Neuron (in vitro differentiated cells): ENCODE measurements at regions not wholly inside any gene's neighbourhood (a gene's known extent, or its start where the extent isn't known, plus 50 kb on each side); places are given as distances from the start of the nearest gene placed in this dataset.
A peak's percentile ranks its signal among the peaks of the same experiment; 100 is the strongest.

Experiments used
- H2AFZ ChIP-seq: one replicate; pipeline ENCODE4 v1.6.1; 2013; ENCODE audit warnings: low read depth, mild to moderate bottlenecking, inconsistent platforms, low read length, moderate library complexity
- H3K27me3 ChIP-seq: one replicate; pipeline ENCODE4 v1.6.1; 2013; ENCODE audit warnings: low read length; ENCODE audit not compliant: insufficient read depth
- H3K36me3 ChIP-seq: one replicate; pipeline ENCODE4 v1.6.1; 2013; ENCODE audit warnings: low read length; ENCODE audit not compliant: insufficient read depth
- H3K4me1 ChIP-seq: one replicate; pipeline ENCODE4 v1.6.1; 2013; ENCODE audit warnings: low read length; ENCODE audit not compliant: insufficient read depth
- H3K4me3 ChIP-seq: 2 replicates; pipeline ENCODE4 v1.5.1; 2013; ENCODE audit warnings: mild to moderate bottlenecking, low read length, moderate library complexity
- H3K9me3 ChIP-seq: one replicate; pipeline ENCODE4 v1.6.1; 2013; ENCODE audit warnings: low read length

DNA sequence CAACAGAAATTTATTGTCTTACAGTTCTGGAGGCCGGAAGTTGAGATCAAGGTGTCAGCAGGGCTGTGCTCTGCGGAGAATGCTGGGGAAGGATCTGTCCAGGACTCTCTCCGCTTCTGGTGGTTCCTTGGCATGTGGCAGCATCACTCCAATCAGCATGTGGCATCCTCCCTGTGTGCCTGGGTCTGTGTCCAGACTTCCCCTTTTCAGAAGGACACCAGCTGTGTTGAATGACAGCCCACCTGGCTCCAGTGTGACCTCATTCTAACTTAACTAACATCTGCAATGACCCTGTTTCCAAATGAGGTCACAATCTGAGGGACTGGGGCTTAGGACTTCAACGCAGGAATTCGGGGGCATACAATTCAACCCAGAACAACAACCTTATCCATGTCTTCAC, 141.9 kb downstream of the BMS1 start:
- Histone ChIP-seq H3K9me3 (no peaks in the 10 kb centered on the region), H2AFZ (no peak overlapping the region), H3K4me3 (no peak overlapping the region), H3K4me1 (no peaks in the 10 kb centered on the region), H3K36me3 (no peaks in the 10 kb centered on the region), H3K27me3 (no peaks in the 10 kb centered on the region)

DNA sequence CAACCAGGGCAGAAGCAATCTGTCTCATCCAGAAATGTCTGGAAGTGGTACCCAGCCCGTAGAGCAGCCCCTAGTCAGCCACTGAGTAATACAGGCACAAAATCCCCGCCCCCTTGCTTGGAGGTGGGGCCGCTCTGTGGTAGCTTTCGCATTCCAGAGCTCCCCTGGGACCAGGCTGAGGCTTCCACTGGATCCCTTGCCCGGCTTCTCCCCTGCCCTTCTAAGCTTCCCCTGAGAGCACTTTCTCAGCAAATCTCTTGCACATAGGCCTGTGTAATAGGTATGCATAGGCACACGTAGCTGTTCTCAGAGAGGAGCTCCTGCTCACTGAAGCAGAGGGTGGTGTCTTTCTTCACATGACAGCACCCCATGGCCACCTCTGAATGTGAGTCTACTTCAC, 144.2 kb downstream of the BMS1 start:
- Histone ChIP-seq H3K27me3 (peaks cover 4% of the 10 kb centered on the region), H2AFZ (no peak overlapping the region), H3K36me3 (no peaks in the 10 kb centered on the region), H3K4me1 (no peaks in the 10 kb centered on the region), H3K4me3 (no peak overlapping the region), H3K9me3 (no peaks in the 10 kb centered on the region)

DNA sequence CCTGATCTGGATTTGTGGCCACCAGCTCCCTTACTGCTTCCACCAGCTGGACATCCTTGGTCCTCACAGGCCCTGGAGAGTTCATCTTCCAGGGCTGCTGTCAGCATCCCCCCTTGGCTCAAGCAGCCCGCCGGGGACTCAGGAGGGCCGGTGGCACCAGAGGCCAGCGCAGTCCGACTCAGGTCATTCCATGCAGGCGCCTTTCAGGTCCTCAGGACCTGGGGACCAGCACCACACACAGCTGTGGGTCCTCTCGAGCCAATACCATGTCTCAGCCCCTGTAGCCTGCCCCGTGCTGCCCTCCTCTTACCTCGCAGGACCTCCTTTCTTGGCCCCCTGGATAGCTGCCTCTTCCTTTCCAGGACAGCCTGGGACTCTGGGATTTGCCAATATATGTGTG, 145.5 kb downstream of the BMS1 start:
- H3K9me3 ChIP-seq, result no peaks in the 10 kb centered on the region
- no peak overlapping the region for H3K4me3 ChIP-seq
- H3K27me3 ChIP-seq, result peaks cover 15% of the 10 kb centered on the region
- H2AFZ ChIP-seq, result no peak overlapping the region
- no peaks in the 10 kb centered on the region for H3K4me1 ChIP-seq
- H3K36me3 ChIP-seq, result no peaks in the 10 kb centered on the region

DNA sequence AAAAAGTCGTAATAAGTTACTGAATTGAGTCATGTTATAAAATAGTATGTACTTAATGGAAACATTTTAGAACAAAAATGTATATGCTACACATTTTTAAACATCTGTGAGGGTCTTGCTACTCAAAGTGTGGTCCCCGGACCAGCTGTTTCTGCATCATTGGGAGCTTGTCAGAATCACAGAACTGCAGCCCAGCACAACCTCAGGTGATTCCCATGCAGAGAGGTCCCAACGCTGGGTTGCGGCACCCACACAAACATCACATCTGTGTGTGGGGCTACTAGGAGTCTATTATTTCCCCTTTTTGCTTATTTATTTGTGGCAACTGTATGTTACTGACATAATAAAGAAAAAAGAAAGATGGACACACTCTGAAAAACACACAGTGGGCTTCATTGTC, 146.6 kb downstream of the BMS1 start:
- Histone ChIP-seq H3K4me3 (no peak overlapping the region), H2AFZ (no peak overlapping the region), H3K9me3 (no peaks in the 10 kb centered on the region), H3K27me3 (peaks cover 26% of the 10 kb centered on the region), H3K36me3 (no peaks in the 10 kb centered on the region), H3K4me1 (no peaks in the 10 kb centered on the region)

DNA sequence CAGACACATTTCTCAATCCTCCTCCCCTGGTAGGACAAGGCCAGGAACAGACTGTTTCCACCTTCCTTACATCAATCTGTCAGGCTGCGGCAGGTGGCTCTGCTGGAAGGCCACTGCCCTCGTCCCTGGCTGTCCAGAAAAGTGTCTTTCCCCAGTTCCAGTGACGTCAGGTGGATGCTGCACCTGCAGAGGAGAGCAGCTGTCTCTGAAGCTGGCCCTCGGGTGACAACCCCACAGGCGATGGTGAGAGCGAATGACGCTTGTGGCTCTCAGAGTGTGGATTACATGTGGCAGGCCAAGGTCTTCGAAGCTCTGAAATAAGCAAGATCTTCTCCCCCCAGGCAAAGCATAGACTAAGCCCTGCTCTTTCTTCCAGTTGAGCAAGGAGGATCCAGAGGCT, 146.9 kb upstream of the RET start:
- Histone ChIP-seq H2AFZ (no peak overlapping the region), H3K9me3 (no peaks in the 10 kb centered on the region), H3K36me3 (no peaks in the 10 kb centered on the region), H3K27me3 (peaks cover 32% of the 10 kb centered on the region), H3K4me3 (no peak overlapping the region), H3K4me1 (no peaks in the 10 kb centered on the region)

DNA sequence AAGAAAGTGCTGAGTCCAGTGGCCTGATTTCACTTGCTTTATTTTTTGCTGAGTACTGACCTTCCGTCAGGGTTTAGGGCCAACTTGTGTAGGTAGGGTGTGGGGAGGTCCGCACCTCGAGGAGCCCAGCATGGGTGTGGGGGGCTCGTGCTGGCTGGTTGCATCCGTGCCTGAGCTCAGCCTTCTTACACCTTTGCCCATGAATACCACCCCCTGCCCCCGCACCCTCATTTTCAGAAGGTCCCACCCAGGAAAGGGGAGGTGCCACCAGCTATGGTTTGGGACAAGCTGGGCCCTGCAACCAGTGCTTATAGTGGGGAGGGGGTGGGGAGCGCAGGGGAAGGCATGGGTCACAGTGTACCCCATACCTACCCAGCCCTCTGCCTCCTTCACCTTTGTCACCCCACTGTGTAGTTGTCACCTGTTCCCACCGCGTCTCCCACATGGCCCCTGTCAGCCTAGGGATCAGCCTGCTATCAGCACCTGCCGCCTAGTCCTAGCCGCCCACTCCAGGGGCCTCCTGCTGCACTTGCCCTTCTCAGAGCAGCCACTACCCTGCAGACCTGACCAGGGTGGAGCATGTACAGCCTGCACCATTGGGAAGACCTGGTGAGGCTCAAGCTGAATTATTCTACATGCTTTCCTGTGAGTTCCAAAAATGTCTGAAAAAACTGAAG, 146.2 kb upstream of the RET start:
- H3K36me3 ChIP-seq, result no peaks in the 10 kb centered on the region
- H3K27me3 ChIP-seq, result peaks cover 32% of the 10 kb centered on the region
- no peak overlapping the region for H2AFZ ChIP-seq
- H3K9me3 ChIP-seq, result no peaks in the 10 kb centered on the region
- no peak overlapping the region for H3K4me3 ChIP-seq
- no peaks in the 10 kb centered on the region for H3K4me1 ChIP-seq

DNA sequence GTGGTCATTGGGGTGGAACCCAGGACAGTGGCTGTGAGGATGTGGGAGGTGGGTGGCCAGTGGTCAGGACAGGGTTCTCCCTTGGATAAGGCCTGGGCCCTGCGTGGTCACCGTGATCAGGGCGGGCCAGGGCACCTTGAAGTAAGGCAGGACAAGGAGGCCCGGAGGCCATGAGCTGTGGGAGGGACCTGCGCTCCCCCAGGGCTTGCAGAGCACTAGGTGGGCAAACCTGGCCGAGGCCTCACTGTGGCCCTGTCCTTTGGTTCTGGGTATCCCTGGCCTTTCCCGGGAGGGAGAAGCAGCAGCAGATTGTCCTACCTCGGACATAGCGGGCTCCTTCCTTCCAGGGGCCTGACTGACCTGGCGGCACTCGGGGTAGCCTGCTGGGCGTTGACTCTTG, 144.8 kb upstream of the RET start:
- Histone ChIP-seq H2AFZ (no peak overlapping the region), H3K36me3 (no peaks in the 10 kb centered on the region), H3K9me3 (no peaks in the 10 kb centered on the region), H3K4me3 (no peak overlapping the region), H3K27me3 (peaks cover 32% of the 10 kb centered on the region), H3K4me1 (no peaks in the 10 kb centered on the region)

DNA sequence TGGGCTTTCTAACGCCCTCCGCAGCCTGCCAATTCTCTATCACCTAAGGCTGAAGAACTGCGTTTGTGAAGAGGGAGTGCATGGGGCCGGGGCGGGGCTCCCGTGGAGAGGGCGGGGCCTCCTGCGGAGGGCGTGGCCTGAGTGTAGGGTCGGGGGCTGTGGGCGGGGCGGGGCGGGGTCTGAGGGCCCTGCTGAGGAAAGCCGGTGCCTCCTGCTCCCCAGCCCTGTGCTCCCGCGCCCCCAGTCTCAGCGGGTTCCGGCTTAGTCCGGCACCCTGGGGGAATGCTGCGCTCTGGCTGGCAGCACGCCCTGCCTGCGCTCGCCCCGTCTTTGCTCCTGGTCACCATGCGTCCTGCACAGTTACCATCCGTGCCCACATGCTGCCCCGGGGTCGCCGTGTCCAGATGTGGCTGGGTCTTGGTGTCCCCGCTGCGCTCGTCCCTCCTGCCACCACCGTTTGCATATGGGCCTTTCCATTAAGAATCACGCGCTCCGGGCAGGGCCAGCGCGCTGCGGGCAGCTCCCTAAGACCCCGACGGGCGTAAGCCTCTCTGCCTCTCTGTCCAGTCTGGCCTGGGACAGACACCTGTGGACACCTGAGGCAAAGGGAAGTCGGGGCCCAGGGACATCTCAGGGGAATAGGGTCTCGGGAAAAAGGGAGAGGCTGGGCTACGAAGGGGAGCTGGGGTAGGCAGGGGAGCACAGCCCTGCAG, 144.0 kb upstream of the RET start:
- Histone ChIP-seq H3K9me3 (no peaks in the 10 kb centered on the region), H3K27me3 (peaks cover 32% of the 10 kb centered on the region), H3K4me1 (no peaks in the 10 kb centered on the region), H3K4me3 (no peak overlapping the region), H3K36me3 (no peaks in the 10 kb centered on the region), H2AFZ (peak overlapping the region; percentile 5)

DNA sequence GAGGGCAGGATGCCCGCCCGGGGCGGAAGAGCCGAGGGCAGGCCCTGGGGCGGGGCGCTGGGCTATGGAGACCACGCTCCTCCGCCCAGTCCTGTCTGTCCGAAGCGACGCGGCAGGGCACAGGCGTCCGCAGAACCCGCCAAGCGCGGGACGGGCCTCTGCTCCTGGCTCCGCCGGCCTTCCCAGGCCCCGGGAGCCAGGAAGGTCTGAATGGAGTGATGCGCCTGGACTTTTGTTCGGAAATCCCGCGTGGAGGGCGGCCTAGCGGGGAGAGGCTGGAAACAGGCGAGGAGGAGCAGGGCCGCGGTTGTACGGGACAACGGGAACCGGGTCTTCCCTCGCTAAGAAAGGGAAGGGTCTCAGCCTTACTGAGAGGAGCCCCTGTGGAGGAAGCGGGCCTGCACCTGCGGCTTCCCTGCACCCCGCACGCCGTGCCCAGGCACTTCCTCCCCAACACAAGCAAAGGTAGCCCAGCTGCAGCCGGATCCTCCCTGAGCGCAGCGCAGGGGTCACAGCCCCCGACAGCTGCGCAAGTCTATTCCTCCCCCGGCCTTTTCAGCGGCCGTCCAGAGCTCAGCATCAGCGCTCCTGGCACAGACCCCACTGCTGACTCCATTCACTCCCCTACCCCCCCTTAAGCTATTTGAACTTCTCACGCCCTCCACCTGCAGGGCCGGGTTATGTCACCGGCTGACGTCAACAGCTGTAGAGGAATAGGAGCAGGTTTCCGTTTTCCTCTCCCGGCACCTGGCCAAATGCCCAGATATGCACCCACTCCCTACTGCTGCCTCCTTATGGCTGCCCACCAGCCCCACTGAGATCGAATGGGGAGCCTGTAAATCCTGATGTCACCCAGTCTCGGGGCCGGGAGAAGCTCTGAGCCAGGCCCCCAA, 143.2 kb upstream of the RET start:
- no peak overlapping the region for H3K4me3 ChIP-seq
- H3K27me3 ChIP-seq, result peaks cover 32% of the 10 kb centered on the region
- H3K9me3 ChIP-seq, result no peaks in the 10 kb centered on the region
- no peaks in the 10 kb centered on the region for H3K36me3 ChIP-seq
- H3K4me1 ChIP-seq, result no peaks in the 10 kb centered on the region
- peak overlapping the region; percentile 5 for H2AFZ ChIP-seq

DNA sequence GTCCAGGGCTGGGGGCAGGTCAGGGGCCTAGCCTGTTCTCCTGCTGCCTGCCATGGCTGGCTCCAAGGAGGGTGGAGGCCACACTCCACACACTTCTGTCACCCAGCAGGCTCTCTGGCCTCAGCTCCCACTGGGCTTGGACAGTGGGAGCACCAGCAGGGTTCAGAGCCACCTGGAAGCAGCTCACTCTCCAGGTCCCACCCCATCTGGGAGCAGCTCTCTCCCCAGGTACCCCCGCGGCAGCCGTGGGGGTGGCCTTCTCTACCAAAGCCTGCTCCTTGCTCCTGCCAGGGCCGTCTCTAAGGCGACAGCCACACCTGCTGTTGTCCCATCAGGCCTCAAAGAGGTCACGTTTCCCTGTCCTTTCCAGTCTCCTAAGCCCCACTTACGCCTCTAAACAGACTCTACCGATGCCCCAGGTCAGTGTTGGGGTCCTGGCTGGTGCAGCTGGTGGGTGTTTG, 142.5 kb upstream of the RET start:
- Histone ChIP-seq H3K4me1 (no peaks in the 10 kb centered on the region), H3K36me3 (no peaks in the 10 kb centered on the region), H2AFZ (no peak overlapping the region), H3K27me3 (peaks cover 32% of the 10 kb centered on the region), H3K9me3 (no peaks in the 10 kb centered on the region), H3K4me3 (no peak overlapping the region)

DNA sequence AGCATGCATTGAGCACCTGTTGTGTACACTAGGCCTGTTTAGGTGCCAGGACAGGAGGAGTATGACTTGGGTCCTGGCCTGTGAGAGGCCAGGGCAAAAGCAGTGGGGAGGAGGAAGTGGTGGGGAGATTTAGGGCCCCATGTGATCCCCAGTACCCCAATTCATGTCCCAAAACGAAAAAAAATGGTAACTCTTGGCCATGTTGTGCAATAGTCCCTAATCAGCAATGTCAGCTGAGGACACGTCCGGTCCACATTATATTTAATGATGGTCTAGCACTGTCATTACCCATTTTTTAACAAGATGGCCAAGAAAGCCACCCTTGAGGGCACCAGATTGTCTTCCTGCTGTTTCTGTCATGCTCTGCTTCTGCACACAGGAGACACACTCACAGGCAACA, 142.0 kb upstream of the RET start:
- no peak overlapping the region for H3K4me3 ChIP-seq
- no peaks in the 10 kb centered on the region for H3K36me3 ChIP-seq
- peaks cover 32% of the 10 kb centered on the region for H3K27me3 ChIP-seq
- H3K4me1 ChIP-seq, result no peaks in the 10 kb centered on the region
- no peak overlapping the region for H2AFZ ChIP-seq
- H3K9me3 ChIP-seq, result no peaks in the 10 kb centered on the region

DNA sequence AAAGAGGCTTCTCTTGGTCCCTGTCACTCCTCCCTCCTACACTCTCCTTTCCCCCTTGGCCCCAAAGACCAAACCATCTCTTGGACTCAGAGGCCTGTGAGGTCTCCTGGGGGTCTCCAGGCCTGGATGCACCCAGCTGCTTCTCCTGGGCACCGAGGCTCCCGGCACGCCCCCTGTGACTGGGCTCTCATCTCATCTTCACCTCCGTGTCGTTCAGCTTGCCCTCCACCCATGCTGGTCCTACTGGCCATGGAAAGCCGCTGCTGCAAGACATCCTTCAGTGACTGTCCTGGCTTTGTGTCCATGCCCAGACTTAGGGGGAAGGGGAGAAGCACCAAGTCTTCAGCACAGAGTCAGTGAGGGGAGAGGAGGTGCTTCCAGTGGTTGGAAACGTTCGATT, 141.4 kb upstream of the RET start:
- Histone ChIP-seq H3K27me3 (peaks cover 32% of the 10 kb centered on the region), H2AFZ (no peak overlapping the region), H3K36me3 (no peaks in the 10 kb centered on the region), H3K4me3 (no peak overlapping the region), H3K4me1 (no peaks in the 10 kb centered on the region), H3K9me3 (no peaks in the 10 kb centered on the region)

DNA sequence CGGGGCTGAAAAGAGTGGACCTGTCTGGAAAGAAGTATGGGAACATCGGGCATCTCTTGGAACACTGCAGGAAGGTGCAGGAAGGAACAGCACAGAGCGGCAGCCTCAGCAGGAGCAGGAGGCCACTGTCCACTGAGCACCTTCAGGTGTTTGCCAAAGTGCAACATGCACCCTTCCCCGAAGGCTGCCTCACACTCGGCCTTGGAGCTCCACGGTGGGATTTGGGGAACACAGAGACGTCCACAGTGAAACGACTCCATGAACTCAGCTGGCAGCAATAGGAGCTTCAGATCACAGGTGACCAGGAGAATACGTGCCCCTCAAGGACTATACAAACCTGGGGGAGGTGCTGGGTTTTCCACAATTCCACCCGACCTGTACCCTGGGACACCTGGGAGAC, 140.3 kb upstream of the RET start:
- Histone ChIP-seq H3K36me3 (no peaks in the 10 kb centered on the region), H3K4me1 (no peaks in the 10 kb centered on the region), H3K27me3 (peaks cover 30% of the 10 kb centered on the region), H3K9me3 (no peaks in the 10 kb centered on the region), H3K4me3 (no peak overlapping the region), H2AFZ (no peak overlapping the region)
